Large intestine (tissue), 3 donors: ENCODE measurements at regions not wholly inside any gene's neighbourhood (a gene's known extent, or its start where the extent isn't known, plus 50 kb on each side); places are given as distances from the start of the nearest gene placed in this dataset.

Experiments
- DNase-seq, 2 donors: peaks; one replicate each; pipeline versions ENCODE4 v3.0.0 to v3.0.0-alpha.2; 2013
- H3K27ac ChIP-seq: one replicate; pipeline ENCODE4 v1.5.1; 2013; ENCODE audit warnings: low read length
- H3K27me3 ChIP-seq: 2 replicates; pipeline ENCODE4 v1.6.1; 2013; ENCODE audit warnings: low read length; ENCODE audit not compliant: control insufficient read depth, insufficient read depth
- H3K36me3 ChIP-seq: 2 replicates; pipeline ENCODE4 v1.6.1; 2013; ENCODE audit warnings: low read length; ENCODE audit not compliant: control insufficient read depth, insufficient read depth
- H3K4me1 ChIP-seq: one replicate; pipeline ENCODE4 v1.6.1; 2013; ENCODE audit warnings: low read length; ENCODE audit not compliant: control insufficient read depth, insufficient read depth
- H3K4me3 ChIP-seq: one replicate; pipeline ENCODE4 v1.5.1; 2013; ENCODE audit warnings: low read length
- H3K9me3 ChIP-seq: one replicate; pipeline ENCODE4 v1.6.1; 2013; ENCODE audit warnings: mild to moderate bottlenecking, low read depth, low read length, moderate library complexity; ENCODE audit not compliant: control insufficient read depth
- WGBS: methylation state at CpG from one replicate; pipeline ENCODE4 v1.1.5; 2013; ENCODE audit warnings: low lambda C conversion rate; ENCODE audit not compliant: insufficient coverage; 5-methylcytosine and 5-hydroxymethylcytosine counted together

- Histone ChIP-seq H3K36me3 (no peaks in the 10 kb centered on the region), H3K27ac (no peak overlapping the region), H3K4me1 (no peaks in the 10 kb centered on the region), H3K9me3 (no peaks in the 10 kb centered on the region), H3K27me3 (no peaks in the 10 kb centered on the region), H3K4me3 (no peak overlapping the region)
- no peak for DNase-seq
- no CpG with 5 or more reads among the region's 6 CpGs for WGBS
These were observed 470.6 kb upstream of the HS6ST1 start for GRCh38 chr2:128789221-128789620.

GRCh38 chr2:128789776-128790455 is 471.2 kb upstream of the HS6ST1 start:
- no peak for DNase-seq
- H3K9me3 ChIP-seq, result no peaks in the 10 kb centered on the region
- WGBS, result 73% methylated on average over 3 of the region's 21 CpGs
- no peaks in the 10 kb centered on the region for H3K4me1 ChIP-seq
- no peak overlapping the region for H3K27ac ChIP-seq
- no peak overlapping the region for H3K4me3 ChIP-seq
- H3K36me3 ChIP-seq, result no peaks in the 10 kb centered on the region
- no peaks in the 10 kb centered on the region for H3K27me3 ChIP-seq

GRCh38 chr2:128790541-128791001 is 471.9 kb upstream of the HS6ST1 start:
- H3K36me3 ChIP-seq, result no peaks in the 10 kb centered on the region
- no peaks in the 10 kb centered on the region for H3K27me3 ChIP-seq
- H3K9me3 ChIP-seq, result no peaks in the 10 kb centered on the region
- H3K27ac ChIP-seq, result no peak overlapping the region
- 80% methylated on average over 1 of the region's 14 CpGs for WGBS
- DNase-seq, result no peak
- H3K4me3 ChIP-seq, result no peak overlapping the region
- H3K4me1 ChIP-seq, result no peaks in the 10 kb centered on the region

GRCh38 chr2:128791120-128791984 is 472.7 kb upstream of the HS6ST1 start:
- no CpG with 5 or more reads among the region's 24 CpGs for WGBS
- Histone ChIP-seq H3K36me3 (no peaks in the 10 kb centered on the region), H3K4me1 (no peaks in the 10 kb centered on the region), H3K27me3 (no peaks in the 10 kb centered on the region), H3K27ac (no peak overlapping the region), H3K9me3 (no peaks in the 10 kb centered on the region), H3K4me3 (no peak overlapping the region)
- DNase-seq, result no peak

- H3K4me3 ChIP-seq, result no peak overlapping the region
- H3K9me3 ChIP-seq, result no peaks in the 10 kb centered on the region
- H3K27ac ChIP-seq, result no peak overlapping the region
- H3K4me1 ChIP-seq, result no peaks in the 10 kb centered on the region
- H3K27me3 ChIP-seq, result no peaks in the 10 kb centered on the region
- WGBS, result no CpG with 5 or more reads among the region's 7 CpGs
- no peaks in the 10 kb centered on the region for H3K36me3 ChIP-seq
- DNase-seq, result no peak
These were observed 473.3 kb upstream of the HS6ST1 start for GRCh38 chr2:128791985-128792320.

- no peak for DNase-seq
- H3K9me3 ChIP-seq, result no peaks in the 10 kb centered on the region
- no peaks in the 10 kb centered on the region for H3K27me3 ChIP-seq
- WGBS, result no CpG with 5 or more reads among the region's 7 CpGs
- no peak overlapping the region for H3K4me3 ChIP-seq
- no peaks in the 10 kb centered on the region for H3K36me3 ChIP-seq
- H3K27ac ChIP-seq, result no peak overlapping the region
- H3K4me1 ChIP-seq, result no peaks in the 10 kb centered on the region
These were observed 473.9 kb upstream of the HS6ST1 start for GRCh38 chr2:128792476-128793054.

- Histone ChIP-seq H3K27ac (no peak overlapping the region), H3K4me3 (no peak overlapping the region), H3K4me1 (no peaks in the 10 kb centered on the region), H3K9me3 (no peaks in the 10 kb centered on the region), H3K36me3 (no peaks in the 10 kb centered on the region), H3K27me3 (no peaks in the 10 kb centered on the region)
- DNase-seq, result no peak
- WGBS, result no CpG with 5 or more reads among the region's 6 CpGs
These were observed 474.7 kb upstream of the HS6ST1 start for GRCh38 chr2:128793404-128793803.

- H3K27ac ChIP-seq, result no peak overlapping the region
- WGBS, result 47% methylated on average over 3 of the region's 6 CpGs
- DNase-seq, result peak; percentile 62 to 83
These were observed 475.6 kb upstream of the HS6ST1 start for GRCh38 chr2:128794285-128794684.

GRCh38 chr2:128796321-128796720 is 477.7 kb upstream of the HS6ST1 start:
- DNase-seq, result no peak
- Histone ChIP-seq H3K36me3 (no peaks in the 10 kb centered on the region), H3K4me3 (no peak overlapping the region), H3K27me3 (no peaks in the 10 kb centered on the region), H3K27ac (no peak overlapping the region), H3K9me3 (no peaks in the 10 kb centered on the region), H3K4me1 (no peaks in the 10 kb centered on the region)
- no CpG with 5 or more reads among the region's 4 CpGs for WGBS

More at GRCh38 chr2:128794285-128794684, 475.6 kb upstream of the HS6ST1 start:
- no peaks in the 10 kb centered on the region for H3K27me3 ChIP-seq
- H3K4me1 ChIP-seq, result no peaks in the 10 kb centered on the region
- no peaks in the 10 kb centered on the region for H3K9me3 ChIP-seq
- H3K36me3 ChIP-seq, result no peaks in the 10 kb centered on the region
- no peak overlapping the region for H3K4me3 ChIP-seq

GRCh38 chr2:128797092-128797491 is 478.4 kb upstream of the HS6ST1 start:
- Histone ChIP-seq H3K9me3 (no peaks in the 10 kb centered on the region), H3K27me3 (no peaks in the 10 kb centered on the region), H3K27ac (no peak overlapping the region), H3K4me3 (no peak overlapping the region), H3K4me1 (no peaks in the 10 kb centered on the region), H3K36me3 (no peaks in the 10 kb centered on the region)
- WGBS, result 80% methylated on average over 1 of the region's 4 CpGs
- no peak for DNase-seq
